ENCODE measurements at regions not wholly inside any gene's neighbourhood (a gene's known extent, or its start where the extent isn't known, plus 50 kb on each side); places are given as distances from the start of the nearest gene placed in this dataset.
A peak's percentile ranks its signal among the peaks of the same experiment; 100 is the strongest.
"Not testable (repeated sequence)": the region's sequence is repeated elsewhere in the genome, so short reads cannot be mapped to it uniquely, and the experiment has no call there.

- H3K4me2 ChIP-seq (ENCODE audit: insufficient read depth in 1 of 2, low read depth in 2 of 2, low read length in 2 of 2); H3K9me3 ChIP-seq (ENCODE audit: insufficient read depth in 2 of 2, low read depth in 1 of 2, low read length in 1 of 2); H3K27ac ChIP-seq (ENCODE audit: low read depth, low read length); H3K4me3 ChIP-seq (ENCODE audit: extremely low read depth in 1 of 4, insufficient read depth in 2 of 4, low read depth in 3 of 4, low read length in 4 of 4); H3K9ac ChIP-seq (replicated peaks in 1 of 4; ENCODE audit: extremely low read depth in 1 of 4, low read depth in 3 of 4, low read length in 3 of 4); H2AK5ac ChIP-seq (ENCODE audit: low read depth, low read length); H2BK120ac ChIP-seq (replicated peaks; ENCODE audit: low read depth, low read length); H3K14ac ChIP-seq (ENCODE audit: insufficient read length); H3K4ac ChIP-seq (replicated peaks; ENCODE audit: insufficient read length, low read depth, low read length); H2BK20ac ChIP-seq (ENCODE audit: low read length); H4K91ac ChIP-seq (replicated peaks; ENCODE audit: insufficient read length, low read length); H2BK5ac ChIP-seq (ENCODE audit: low read depth, low read length); H3K79me2 ChIP-seq (ENCODE audit: control insufficient read depth in 1 of 2, insufficient read depth in 2 of 2, low read length in 2 of 2); DNase-seq (ENCODE audit: low read depth in 1 of 2, low spot score in 2 of 2); H3K36me3 ChIP-seq (ENCODE audit: control insufficient read depth in 2 of 4, insufficient read depth in 4 of 4, low read length in 3 of 4); H2BK12ac ChIP-seq (ENCODE audit: low read depth, low read length); H3K23me2 ChIP-seq (ENCODE audit: low read depth, low read length); H4K5ac ChIP-seq (ENCODE audit: insufficient read length, low read depth, low read length); H2AFZ ChIP-seq (ENCODE audit: low read length); H3K79me1 ChIP-seq (ENCODE audit: low read depth, low read length); H3K56ac ChIP-seq (replicated peaks; ENCODE audit: insufficient read length, low read depth, low read length); H3K4me1 ChIP-seq (replicated peaks in 1 of 4; ENCODE audit: control insufficient read depth in 3 of 4, insufficient read depth in 4 of 4, low read length in 3 of 4); H3K18ac ChIP-seq (ENCODE audit: extremely low read depth, low read length); H3K23ac ChIP-seq (ENCODE audit: insufficient read length); H2BK15ac ChIP-seq (ENCODE audit: low read length); H4K20me1 ChIP-seq (replicated peaks in 1 of 2; ENCODE audit: control insufficient read depth in 1 of 2, insufficient read depth in 2 of 2, low read length in 2 of 2); H3K27me3 ChIP-seq (replicated peaks in 1 of 4; ENCODE audit: control insufficient read depth in 3 of 4, extremely low read depth in 1 of 4, insufficient read depth in 3 of 4, low read length in 3 of 4); H4K8ac ChIP-seq (ENCODE audit: extremely low read depth, insufficient read depth, low read length); POLR2A ChIA-PET (ENCODE audit: partially characterized antibody); CTCF ChIA-PET (ENCODE audit: partially characterized antibody): not testable (repeated sequence)
- WGBS, 2 experiments (ENCODE audit: extremely low coverage in 1 of 2, insufficient coverage in 1 of 2, insufficient read length in 1 of 2, insufficient replicate concordance in 2 of 2, low coverage in 1 of 2, low lambda C conversion rate in 2 of 2, missing lambda C conversion rate in 1 of 2), result no CpG with 5 or more reads among the region's 4 CpGs
- FAIRE-seq, result peak; percentile 39
These were observed 138.4 kb downstream of the FAM72C start for GRCh38 chr1:143833376-143833775.

- H3K23ac ChIP-seq (ENCODE audit: insufficient read length); DNase-seq (ENCODE audit: low read depth in 1 of 2, low spot score in 2 of 2); CTCF ChIA-PET (ENCODE audit: partially characterized antibody); H3K4me3 ChIP-seq (ENCODE audit: extremely low read depth in 1 of 4, insufficient read depth in 2 of 4, low read depth in 3 of 4, low read length in 4 of 4); H3K9ac ChIP-seq (replicated peaks in 1 of 4; ENCODE audit: extremely low read depth in 1 of 4, low read depth in 3 of 4, low read length in 3 of 4); H3K27ac ChIP-seq (ENCODE audit: low read depth, low read length); H2BK20ac ChIP-seq (ENCODE audit: low read length); H4K91ac ChIP-seq (replicated peaks; ENCODE audit: insufficient read length, low read length); H3K4ac ChIP-seq (replicated peaks; ENCODE audit: insufficient read length, low read depth, low read length); H3K23me2 ChIP-seq (ENCODE audit: low read depth, low read length); H3K4me1 ChIP-seq (replicated peaks in 1 of 4; ENCODE audit: control insufficient read depth in 3 of 4, insufficient read depth in 4 of 4, low read length in 3 of 4); POLR2A ChIA-PET (ENCODE audit: partially characterized antibody); H3K56ac ChIP-seq (replicated peaks; ENCODE audit: insufficient read length, low read depth, low read length); H3K36me3 ChIP-seq (ENCODE audit: control insufficient read depth in 2 of 4, insufficient read depth in 4 of 4, low read length in 3 of 4); H2BK5ac ChIP-seq (ENCODE audit: low read depth, low read length); H2BK15ac ChIP-seq (ENCODE audit: low read length); H3K79me2 ChIP-seq (ENCODE audit: control insufficient read depth in 1 of 2, insufficient read depth in 2 of 2, low read length in 2 of 2); H3K4me2 ChIP-seq (ENCODE audit: insufficient read depth in 1 of 2, low read depth in 2 of 2, low read length in 2 of 2); H3K27me3 ChIP-seq (replicated peaks in 1 of 4; ENCODE audit: control insufficient read depth in 3 of 4, extremely low read depth in 1 of 4, insufficient read depth in 3 of 4, low read length in 3 of 4); H3K18ac ChIP-seq (ENCODE audit: extremely low read depth, low read length); H3K9me3 ChIP-seq (ENCODE audit: insufficient read depth in 2 of 2, low read depth in 1 of 2, low read length in 1 of 2); H2BK12ac ChIP-seq (ENCODE audit: low read depth, low read length); H2AFZ ChIP-seq (ENCODE audit: low read length); H2AK5ac ChIP-seq (ENCODE audit: low read depth, low read length); H4K8ac ChIP-seq (ENCODE audit: extremely low read depth, insufficient read depth, low read length); H4K5ac ChIP-seq (ENCODE audit: insufficient read length, low read depth, low read length); H2BK120ac ChIP-seq (replicated peaks; ENCODE audit: low read depth, low read length); H4K20me1 ChIP-seq (replicated peaks in 1 of 2; ENCODE audit: control insufficient read depth in 1 of 2, insufficient read depth in 2 of 2, low read length in 2 of 2); H3K14ac ChIP-seq (ENCODE audit: insufficient read length); H3K79me1 ChIP-seq (ENCODE audit: low read depth, low read length); FAIRE-seq: not testable (repeated sequence)
- 100% methylated on average over 2 of the region's 5 CpGs; no CpG with 5 or more reads in 1 of the 2 experiments for WGBS, 2 experiments (ENCODE audit: extremely low coverage in 1 of 2, insufficient coverage in 1 of 2, insufficient read length in 1 of 2, insufficient replicate concordance in 2 of 2, low coverage in 1 of 2, low lambda C conversion rate in 2 of 2, missing lambda C conversion rate in 1 of 2)
These were observed 139.4 kb downstream of the FAM72C start for GRCh38 chr1:143832379-143832716.
